ENCODE measurements at regions not wholly inside any gene's neighbourhood (a gene's known extent, or its start where the extent isn't known, plus 50 kb on each side); places are given as distances from the start of the nearest gene placed in this dataset.

- Histone ChIP-seq H3K79me2 (ENCODE audit: control insufficient read depth, insufficient read depth, low read length) (no peaks in the 10 kb centered on the region), H3K56ac (ENCODE audit: low read length) (no peak overlapping the region), H3K23ac (ENCODE audit: low read length) (no peak overlapping the region), H2AK5ac (ENCODE audit: low read length) (no peak overlapping the region), H3K27me3 (ENCODE audit: insufficient read depth, low read length, poor library complexity) (no peaks in the 10 kb centered on the region), H3K79me1 (ENCODE audit: low read length) (no peaks in the 10 kb centered on the region), H3K4ac (ENCODE audit: low read depth, low read length) (no peak overlapping the region), H2BK120ac (ENCODE audit: low read depth, low read length) (no peak overlapping the region), H2BK15ac (replicated peaks; ENCODE audit: low read depth) (no peak overlapping the region), H3K18ac (ENCODE audit: low read length) (no peak overlapping the region), H3K9ac (ENCODE audit: low read length) (no peak overlapping the region), H3K4me3 (ENCODE audit: low read length) (no peak overlapping the region), H4K5ac (ENCODE audit: low read length) (no peak overlapping the region), H3K27ac (ENCODE audit: low read depth, low read length) (no peak overlapping the region), H3K4me2 (ENCODE audit: low read length) (no peak overlapping the region), H3K36me3 (ENCODE audit: control insufficient read depth, insufficient read depth, low read length) (no peaks in the 10 kb centered on the region), H4K8ac (ENCODE audit: low read depth, low read length) (no peak overlapping the region), H2BK5ac (ENCODE audit: low read length) (no peak overlapping the region), H3K4me1 (ENCODE audit: control insufficient read depth, low read depth, low read length) (no peaks in the 10 kb centered on the region)
- DNase-seq: no peak
- WGBS (ENCODE audit: extremely low coverage, insufficient coverage, low lambda C conversion rate): no CpG with 5 or more reads among the region's 2 CpGs
These were observed 65.0 kb upstream of the ANKH start for GRCh38 chr5:14936588-14936987.

- H2BK120ac ChIP-seq (ENCODE audit: low read depth, low read length): no peak overlapping the region
- no peak overlapping the region for H3K27ac ChIP-seq (ENCODE audit: low read depth, low read length)
- no peak overlapping the region for H3K56ac ChIP-seq (ENCODE audit: low read length)
- H3K36me3 ChIP-seq (ENCODE audit: control insufficient read depth, insufficient read depth, low read length): no peaks in the 10 kb centered on the region
- H3K4me1 ChIP-seq (ENCODE audit: control insufficient read depth, low read depth, low read length): no peaks in the 10 kb centered on the region
- no peak overlapping the region for H3K18ac ChIP-seq (ENCODE audit: low read length)
- no peaks in the 10 kb centered on the region for H3K79me2 ChIP-seq (ENCODE audit: control insufficient read depth, insufficient read depth, low read length)
- no peak overlapping the region for H2BK15ac ChIP-seq (replicated peaks; ENCODE audit: low read depth)
- H2BK5ac ChIP-seq (ENCODE audit: low read length): no peak overlapping the region
- H3K27me3 ChIP-seq (ENCODE audit: insufficient read depth, low read length, poor library complexity): no peaks in the 10 kb centered on the region
- no peak overlapping the region for H3K4me3 ChIP-seq (ENCODE audit: low read length)
- DNase-seq: no peak
- no peaks in the 10 kb centered on the region for H3K79me1 ChIP-seq (ENCODE audit: low read length)
- no peak overlapping the region for H4K5ac ChIP-seq (ENCODE audit: low read length)
- no peak overlapping the region for H3K4me2 ChIP-seq (ENCODE audit: low read length)
- no peak overlapping the region for H3K23ac ChIP-seq (ENCODE audit: low read length)
- no peak overlapping the region for H2AK5ac ChIP-seq (ENCODE audit: low read length)
- H4K8ac ChIP-seq (ENCODE audit: low read depth, low read length): no peak overlapping the region
- no CpG with 5 or more reads among the region's 3 CpGs for WGBS (ENCODE audit: extremely low coverage, insufficient coverage, low lambda C conversion rate)
- H3K9ac ChIP-seq (ENCODE audit: low read length): no peak overlapping the region
- no peak overlapping the region for H3K4ac ChIP-seq (ENCODE audit: low read depth, low read length)
These were observed 63.8 kb upstream of the ANKH start for GRCh38 chr5:14935341-14935740.

GRCh38 chr5:14932902-14933469 lies 61.4 kb upstream of the ANKH start:
- H3K27ac ChIP-seq (ENCODE audit: low read depth, low read length): no peak overlapping the region
- H3K79me1 ChIP-seq (ENCODE audit: low read length): no peaks in the 10 kb centered on the region
- no peak overlapping the region for H2BK120ac ChIP-seq (ENCODE audit: low read depth, low read length)
- no peak overlapping the region for H3K4me2 ChIP-seq (ENCODE audit: low read length)
- no peak overlapping the region for H3K23ac ChIP-seq (ENCODE audit: low read length)
- H3K4ac ChIP-seq (ENCODE audit: low read depth, low read length): no peak overlapping the region
- no peaks in the 10 kb centered on the region for H3K27me3 ChIP-seq (ENCODE audit: insufficient read depth, low read length, poor library complexity)
- H3K9ac ChIP-seq (ENCODE audit: low read length): no peak overlapping the region
- no peak overlapping the region for H4K5ac ChIP-seq (ENCODE audit: low read length)
- no peak overlapping the region for H3K18ac ChIP-seq (ENCODE audit: low read length)
- no peak overlapping the region for H2AK5ac ChIP-seq (ENCODE audit: low read length)
- no peak overlapping the region for H2BK5ac ChIP-seq (ENCODE audit: low read length)
- H2BK15ac ChIP-seq (replicated peaks; ENCODE audit: low read depth): no peak overlapping the region
- H3K56ac ChIP-seq (ENCODE audit: low read length): no peak overlapping the region
- no peak overlapping the region for H4K8ac ChIP-seq (ENCODE audit: low read depth, low read length)
- H3K36me3 ChIP-seq (ENCODE audit: control insufficient read depth, insufficient read depth, low read length): no peaks in the 10 kb centered on the region
- H3K79me2 ChIP-seq (ENCODE audit: control insufficient read depth, insufficient read depth, low read length): no peaks in the 10 kb centered on the region
- WGBS (ENCODE audit: extremely low coverage, insufficient coverage, low lambda C conversion rate): no CpG with 5 or more reads among the region's 7 CpGs
- no peak for DNase-seq
- H3K4me3 ChIP-seq (ENCODE audit: low read length): no peak overlapping the region
- H3K4me1 ChIP-seq (ENCODE audit: control insufficient read depth, low read depth, low read length): no peaks in the 10 kb centered on the region

- H3K27ac ChIP-seq (ENCODE audit: low read depth, low read length): no peak overlapping the region
- H3K4ac ChIP-seq (ENCODE audit: low read depth, low read length): no peak overlapping the region
- no peaks in the 10 kb centered on the region for H3K79me2 ChIP-seq (ENCODE audit: control insufficient read depth, insufficient read depth, low read length)
- no peak overlapping the region for H2BK120ac ChIP-seq (ENCODE audit: low read depth, low read length)
- H3K79me1 ChIP-seq (ENCODE audit: low read length): no peaks in the 10 kb centered on the region
- no peak overlapping the region for H3K56ac ChIP-seq (ENCODE audit: low read length)
- H3K4me3 ChIP-seq (ENCODE audit: low read length): no peak overlapping the region
- no peak overlapping the region for H2AK5ac ChIP-seq (ENCODE audit: low read length)
- no peaks in the 10 kb centered on the region for H3K4me1 ChIP-seq (ENCODE audit: control insufficient read depth, low read depth, low read length)
- H3K23ac ChIP-seq (ENCODE audit: low read length): no peak overlapping the region
- H4K8ac ChIP-seq (ENCODE audit: low read depth, low read length): no peak overlapping the region
- no peak for DNase-seq
- H3K9ac ChIP-seq (ENCODE audit: low read length): no peak overlapping the region
- no peak overlapping the region for H2BK15ac ChIP-seq (replicated peaks; ENCODE audit: low read depth)
- no peaks in the 10 kb centered on the region for H3K27me3 ChIP-seq (ENCODE audit: insufficient read depth, low read length, poor library complexity)
- H4K5ac ChIP-seq (ENCODE audit: low read length): no peak overlapping the region
- no CpG with 5 or more reads among the region's 3 CpGs for WGBS (ENCODE audit: extremely low coverage, insufficient coverage, low lambda C conversion rate)
- H3K18ac ChIP-seq (ENCODE audit: low read length): no peak overlapping the region
- H3K4me2 ChIP-seq (ENCODE audit: low read length): no peak overlapping the region
- no peaks in the 10 kb centered on the region for H3K36me3 ChIP-seq (ENCODE audit: control insufficient read depth, insufficient read depth, low read length)
- H2BK5ac ChIP-seq (ENCODE audit: low read length): no peak overlapping the region
These were observed 58.9 kb upstream of the ANKH start for GRCh38 chr5:14930486-14930885.

- no CpG with 5 or more reads among the region's 5 CpGs for WGBS (ENCODE audit: extremely low coverage, insufficient coverage, low lambda C conversion rate)
- H3K4me2 ChIP-seq (ENCODE audit: low read length): no peak overlapping the region
These were observed 57.9 kb upstream of the ANKH start for GRCh38 chr5:14929293-14930065.

GRCh38 chr5:14928661-14929060 lies 57.1 kb upstream of the ANKH start:
- Histone ChIP-seq H3K36me3 (ENCODE audit: control insufficient read depth, insufficient read depth, low read length) (no peaks in the 10 kb centered on the region), H2AK5ac (ENCODE audit: low read length) (no peak overlapping the region), H3K27me3 (ENCODE audit: insufficient read depth, low read length, poor library complexity) (no peaks in the 10 kb centered on the region), H2BK120ac (ENCODE audit: low read depth, low read length) (no peak overlapping the region), H3K4me1 (ENCODE audit: control insufficient read depth, low read depth, low read length) (no peaks in the 10 kb centered on the region), H3K23ac (ENCODE audit: low read length) (no peak overlapping the region), H3K56ac (ENCODE audit: low read length) (no peak overlapping the region), H4K5ac (ENCODE audit: low read length) (no peak overlapping the region), H3K9ac (ENCODE audit: low read length) (no peak overlapping the region), H3K4ac (ENCODE audit: low read depth, low read length) (no peak overlapping the region), H3K79me1 (ENCODE audit: low read length) (no peaks in the 10 kb centered on the region), H3K79me2 (ENCODE audit: control insufficient read depth, insufficient read depth, low read length) (no peaks in the 10 kb centered on the region), H2BK15ac (replicated peaks; ENCODE audit: low read depth) (no peak overlapping the region), H3K27ac (ENCODE audit: low read depth, low read length) (no peak overlapping the region), H3K18ac (ENCODE audit: low read length) (no peak overlapping the region), H4K8ac (ENCODE audit: low read depth, low read length) (no peak overlapping the region), H3K4me3 (ENCODE audit: low read length) (no peak overlapping the region), H2BK5ac (ENCODE audit: low read length) (no peak overlapping the region), H3K4me2 (ENCODE audit: low read length) (no peak overlapping the region)
- WGBS (ENCODE audit: extremely low coverage, insufficient coverage, low lambda C conversion rate): no CpG with 5 or more reads among the region's 1 CpG
- no peak for DNase-seq

More at GRCh38 chr5:14929293-14930065, 57.9 kb upstream of the ANKH start:
- Histone ChIP-seq H4K5ac (ENCODE audit: low read length) (no peak overlapping the region), H4K8ac (ENCODE audit: low read depth, low read length) (no peak overlapping the region), H2BK5ac (ENCODE audit: low read length) (no peak overlapping the region), H3K27me3 (ENCODE audit: insufficient read depth, low read length, poor library complexity) (no peaks in the 10 kb centered on the region), H3K36me3 (ENCODE audit: control insufficient read depth, insufficient read depth, low read length) (no peaks in the 10 kb centered on the region), H2AK5ac (ENCODE audit: low read length) (no peak overlapping the region), H3K79me1 (ENCODE audit: low read length) (no peaks in the 10 kb centered on the region), H3K4ac (ENCODE audit: low read depth, low read length) (no peak overlapping the region), H2BK120ac (ENCODE audit: low read depth, low read length) (no peak overlapping the region), H3K27ac (ENCODE audit: low read depth, low read length) (no peak overlapping the region), H3K56ac (ENCODE audit: low read length) (no peak overlapping the region), H3K4me3 (ENCODE audit: low read length) (no peak overlapping the region), H3K18ac (ENCODE audit: low read length) (no peak overlapping the region), H3K23ac (ENCODE audit: low read length) (no peak overlapping the region), H3K4me1 (ENCODE audit: control insufficient read depth, low read depth, low read length) (no peaks in the 10 kb centered on the region), H2BK15ac (replicated peaks; ENCODE audit: low read depth) (no peak overlapping the region), H3K9ac (ENCODE audit: low read length) (no peak overlapping the region), H3K79me2 (ENCODE audit: control insufficient read depth, insufficient read depth, low read length) (no peaks in the 10 kb centered on the region)
- no peak for DNase-seq
